Epithelial cell of esophagus (primary cell): ENCODE measurements at regions not wholly inside any gene's neighbourhood (a gene's known extent, or its start where the extent isn't known, plus 50 kb on each side); places are given as distances from the start of the nearest gene placed in this dataset.

Experiments
- DNase-seq: peaks from one replicate; pipeline ENCODE4 v3.0.0; 2010; ENCODE audit warnings: low read depth
- H3K4me3 ChIP-seq: 2 replicates; pipeline ENCODE4 v1.5.1; 2011; ENCODE audit warnings: mild to moderate bottlenecking, low read length, control low read depth
- CTCF ChIP-seq: IDR thresholded peaks from 2 replicates; pipeline ENCODE4 v1.5.1; 2011; ENCODE audit warnings: low read depth, mild to moderate bottlenecking, low read length, control low read depth, inconsistent platforms; ENCODE audit not compliant: insufficient read depth; ENCODE audit errors: missing control alignments

- H3K4me3 ChIP-seq, result no peak overlapping the region
- DNase-seq, result no peak
- no peak for TF ChIP-seq CTCF
Measured at GRCh38 chr5:51091816-51092215, 291.4 kb upstream of the ISL1 start.

GRCh38 chr5:51095486-51095885 lies 287.8 kb upstream of the ISL1 start:
- no peak for TF ChIP-seq CTCF
- no peak for DNase-seq
- H3K4me3 ChIP-seq, result no peak overlapping the region

GRCh38 chr5:51096859-51097258 lies 286.4 kb upstream of the ISL1 start:
- DNase-seq, result no peak
- no peak overlapping the region for H3K4me3 ChIP-seq
- no peak for TF ChIP-seq CTCF

- DNase-seq, result no peak
- no peak for TF ChIP-seq CTCF
- H3K4me3 ChIP-seq, result no peak overlapping the region
Measured at GRCh38 chr5:51099173-51099853, 283.9 kb upstream of the ISL1 start.

- DNase-seq, result peak; percentile 8
- no peak overlapping the region for H3K4me3 ChIP-seq
- TF ChIP-seq CTCF, result no peak
Measured at GRCh38 chr5:51104556-51104955, 278.7 kb upstream of the ISL1 start.

- no peak for DNase-seq
- no peak for TF ChIP-seq CTCF
Measured at GRCh38 chr5:51109786-51110410, 273.4 kb upstream of the ISL1 start.

GRCh38 chr5:51131266-51131665 lies 252.0 kb upstream of the ISL1 start:
- DNase-seq, result peak; percentile 47
- H3K4me3 ChIP-seq, result no peak overlapping the region
- no peak for TF ChIP-seq CTCF

More at GRCh38 chr5:51109786-51110410, 273.4 kb upstream of the ISL1 start:
- H3K4me3 ChIP-seq, result no peak overlapping the region
